K562 (cell line): ENCODE measurements at regions not wholly inside any gene's neighbourhood (a gene's known extent, or its start where the extent isn't known, plus 50 kb on each side); places are given as distances from the start of the nearest gene placed in this dataset.

ENCODE experiments used
- ATAC-seq: fragments of 200-7000 bp; cut with Tn5 transposase; 3 replicates; pipeline ENCODE4 v1.9.1; 2020; ENCODE audit warnings: moderate library complexity
- BruUV-seq: library from RNA; stranded (reverse); fragments of 400-500 nt; replicated peaks from 2 replicates; lab custom pipeline; 2021; lab: Mats Ljungman, UMichigan
- CTCF ChIA-PET: fragments of 300-600 bp; formaldehyde crosslinking; extraction: SDS; loops from one replicate; lab custom pipeline; 2021; ENCODE audit warnings: low intra/inter-chr PET ratio; lab: Yijun Ruan, JAX
- POLR2A ChIA-PET: fragments of 300-600, 350-650 bp; sonication (Branson Sonifier 250); formaldehyde crosslinking; extraction: SDS; loops from one replicate; lab custom pipeline; 2021; ENCODE audit warnings: antibody characterized with exemption, inconsistent platforms; lab: Yijun Ruan, JAX
- DNase-seq, 4 experiments: peaks; one replicate each; pipeline versions ENCODE4 v3.0.0 to v3.0.0-alpha.2; 2011 to 2018; ENCODE audit warnings: low spot score in 3 of 4, mixed read lengths in 3 of 4; ENCODE audit errors: extremely low read depth in 1 of 4
- FAIRE-seq: peaks from 2 replicates; lab custom pipeline; 2011; peaks lifted over from hg19 to GRCh38; lab: Jason Lieb, UNC
- H2AFZ ChIP-seq: 2 replicates; pipeline ENCODE4 v1.6.0; 2011; ENCODE audit warnings: low read depth, low read length, control low read depth, inconsistent platforms
- H3K27ac ChIP-seq: fragments of 200-600 bp; 3 replicates; pipeline ENCODE4 v1.8.0; 2011; ENCODE audit warnings: low read depth, mild to moderate bottlenecking, control low read depth, inconsistent platforms, low read length, moderate library complexity, mixed read lengths; ENCODE audit errors: extremely low read depth
- H3K27me3 ChIP-seq, 2 experiments: fragments of 300-600 bp in 1 of 2; 2 replicates in 1 of 2; 3 replicates in 1 of 2; pipeline versions ENCODE4 v1.6.0 to v1.8.0; 2011; ENCODE audit warnings: inconsistent platforms in 2 of 2, low read length in 2 of 2, mild to moderate bottlenecking in 1 of 2, mixed read lengths in 1 of 2, moderate library complexity in 1 of 2; ENCODE audit not compliant: control insufficient read depth in 2 of 2, insufficient read depth in 2 of 2
- H3K36me3 ChIP-seq: fragments of 300-600 bp; 3 replicates; pipeline ENCODE4 v1.8.0; 2011; ENCODE audit warnings: mild to moderate bottlenecking, low read length, inconsistent platforms; ENCODE audit not compliant: control insufficient read depth, insufficient read depth
- H3K4me1 ChIP-seq, 2 experiments: fragments of 200-600 bp in 1 of 2; replicated peaks in 1 of 2; 2 replicates in 1 of 2; 3 replicates in 1 of 2; pipeline versions ENCODE4 v1.5.1 to v1.8.0; 2011; ENCODE audit warnings: inconsistent platforms in 2 of 2, low read length in 2 of 2, mild to moderate bottlenecking in 1 of 2, mixed read lengths in 1 of 2, moderate library complexity in 1 of 2; ENCODE audit not compliant: control insufficient read depth in 2 of 2, insufficient read depth in 2 of 2
- H3K4me2 ChIP-seq: 2 replicates; pipeline ENCODE4 v1.6.1; 2011; ENCODE audit warnings: low read length, control low read depth, inconsistent platforms, mixed read lengths; ENCODE audit not compliant: insufficient read depth
- H3K4me3 ChIP-seq: fragments of 200-600 bp; sonication (generic), shearing (Covaris generic); 2 replicates; pipeline ENCODE4 v1.5.1; 2016; ENCODE audit warnings: control low read depth, inconsistent platforms
- H3K79me2 ChIP-seq: fragments of 200-600 bp; 3 replicates; pipeline ENCODE4 v1.8.0; 2011; ENCODE audit warnings: low read length, inconsistent platforms; ENCODE audit not compliant: control insufficient read depth, insufficient read depth
- H3K9ac ChIP-seq, 2 experiments: 2 replicates each; pipeline versions ENCODE4 v1.6.0 to v1.6.1; 2011; ENCODE audit warnings: low read depth in 2 of 2, low read length in 2 of 2, control low read depth in 1 of 2, inconsistent platforms in 1 of 2, mild to moderate bottlenecking in 1 of 2, mixed read lengths in 1 of 2; ENCODE audit not compliant: insufficient read depth in 1 of 2
- H3K9me1 ChIP-seq: one replicate; pipeline ENCODE4 v1.6.0; 2011; ENCODE audit warnings: inconsistent platforms, mild to moderate bottlenecking, low read length, moderate library complexity; ENCODE audit not compliant: control insufficient read depth, insufficient read depth
- H3K9me3 ChIP-seq: replicated peaks from 2 replicates; pipeline ENCODE4 v1.5.1; 2011; ENCODE audit warnings: low read depth, low read length, inconsistent platforms; ENCODE audit not compliant: control insufficient read depth, insufficient read depth
- H4K20me1 ChIP-seq: replicated peaks from 2 replicates; pipeline ENCODE4 v1.6.1; 2011; ENCODE audit warnings: low read length, inconsistent platforms, mixed read lengths; ENCODE audit not compliant: control insufficient read depth, insufficient read depth
- BDP1 ChIP-seq: IDR thresholded peaks from 3 replicates; pipeline ENCODE4 v1.6.1; 2011; ENCODE audit not compliant: insufficient read length, insufficient read depth
- C11orf30 ChIP-seq: fragments of 450-650 bp; IDR thresholded peaks from 2 replicates; pipeline ENCODE4 v1.6.1; 2016; ENCODE audit warnings: low read depth, mild to moderate bottlenecking
- GATAD2B ChIP-seq: fragments of 450-650 bp; IDR thresholded peaks from 2 replicates; pipeline ENCODE4 v1.6.1; 2017; ENCODE audit warnings: mild to moderate bottlenecking, borderline replicate concordance
- HEY1 ChIP-seq: fragments of 250-450 bp; sonication (Bioruptor Pico); IDR thresholded peaks from 2 replicates; pipeline ENCODE4 v1.5.0; 2020; ENCODE audit warnings: mild to moderate bottlenecking, moderate library complexity, borderline replicate concordance
- KAT8 ChIP-seq: fragments of 450-650 bp; IDR thresholded peaks from 2 replicates; pipeline ENCODE4 v1.6.1; 2016; ENCODE audit warnings: low read depth, mild to moderate bottlenecking
- MAFF ChIP-seq: IDR thresholded peaks from 2 replicates; pipeline ENCODE4 v1.6.1; 2012; ENCODE audit warnings: low read length, improper control_type of control experiment
- MAFG ChIP-seq: fragments of 450-650 bp; conservative IDR thresholded peaks from 2 replicates; pipeline ENCODE4 v1.6.1; 2016; ENCODE audit warnings: missing genetic modification characterization, missing compliant biosample characterization
- MAFK ChIP-seq: IDR thresholded peaks from 2 replicates; pipeline ENCODE4 v1.6.1; 2011; ENCODE audit warnings: low read length, improper control_type of control experiment
- MBD2 ChIP-seq: sonication (generic); IDR thresholded peaks from 2 replicates; pipeline ENCODE4 v1.6.1; 2016; ENCODE audit warnings: low read depth, borderline replicate concordance
- MIER1 ChIP-seq: fragments of 450-650 bp; IDR thresholded peaks from 2 replicates; pipeline ENCODE4 v1.6.1; 2016; ENCODE audit warnings: antibody characterized with exemption, mild to moderate bottlenecking, low read depth
- MTF1 ChIP-seq: fragments of 250-450 bp; sonication (Bioruptor Pico); IDR thresholded peaks from 2 replicates; pipeline ENCODE4 v1.9.0; 2021; ENCODE audit warnings: moderate library complexity, mild to moderate bottlenecking, inconsistent platforms, borderline replicate concordance
- NRF1 ChIP-seq, 2 experiments: fragments of 450-650 bp; IDR thresholded peaks in 1 of 2; conservative IDR thresholded peaks in 1 of 2; 2 replicates each; pipeline ENCODE4 v1.6.1; 2014; ENCODE audit warnings: mild to moderate bottlenecking in 2 of 2
- SIN3B ChIP-seq: fragments of 450-650 bp; IDR thresholded peaks from 2 replicates; pipeline ENCODE4 v1.6.1; 2017; ENCODE audit warnings: low read depth, mild to moderate bottlenecking, moderate library complexity
- SMARCB1 ChIP-seq: IDR thresholded peaks from 2 replicates; pipeline ENCODE4 v1.6.1; 2011; ENCODE audit warnings: improper control_type of control experiment, low read depth; ENCODE audit not compliant: insufficient read length
- SRSF9 ChIP-seq: fragments of 200-400 bp; formaldehyde crosslinking; IDR thresholded peaks from 2 replicates; pipeline ENCODE4 v1.6.1; 2017; ENCODE audit warnings: low read depth, low read length, borderline replicate concordance
- ZNF316 ChIP-seq: fragments of 450-650 bp; IDR thresholded peaks from 2 replicates; pipeline ENCODE4 v1.6.1; 2016
- ZNF780A ChIP-seq: fragments of 250-450 bp; sonication (Bioruptor Pico); IDR thresholded peaks from 2 replicates; pipeline ENCODE4 v1.5.0; 2021; ENCODE audit warnings: mild to moderate bottlenecking
- WGBS: fragments of 100-300 bp; shearing (Covaris generic); methylation state at CpG from one replicate; pipeline ENCODE4 v1.1.6; 2016; ENCODE audit warnings: low coverage, mixed read lengths; ENCODE audit not compliant: insufficient coverage; ENCODE audit errors: missing lambda C conversion rate; 5-methylcytosine and 5-hydroxymethylcytosine counted together
- in situ Hi-C: fragments of 300-500 bp; cut with MboI; formaldehyde crosslinking; loops from 4 replicates; pipeline ENCODE4 v1.15.0; 2018; ENCODE audit warnings: inconsistent platforms, mixed read lengths
- intact Hi-C: fragments of 100-400 bp; cut with micrococcal nuclease; formaldehyde crosslinking; loops from 2 replicates; pipeline ENCODE4 v1.14.2; 2022
- TF ChIP-seq, protein P1 (sequence below): fragments of 250-450 bp; sonication (Bioruptor Pico); IDR thresholded peaks from 2 replicates; pipeline ENCODE4 v1.8.0; 2022; ENCODE audit warnings: inconsistent platforms, mild to moderate bottlenecking, moderate library complexity, borderline replicate concordance
- TF ChIP-seq, protein P2 (sequence below): fragments of 450-650 bp; IDR thresholded peaks from 2 replicates; pipeline ENCODE4 v1.6.1; 2016; ENCODE audit warnings: low read depth, mild to moderate bottlenecking, moderate library complexity

DNA sequence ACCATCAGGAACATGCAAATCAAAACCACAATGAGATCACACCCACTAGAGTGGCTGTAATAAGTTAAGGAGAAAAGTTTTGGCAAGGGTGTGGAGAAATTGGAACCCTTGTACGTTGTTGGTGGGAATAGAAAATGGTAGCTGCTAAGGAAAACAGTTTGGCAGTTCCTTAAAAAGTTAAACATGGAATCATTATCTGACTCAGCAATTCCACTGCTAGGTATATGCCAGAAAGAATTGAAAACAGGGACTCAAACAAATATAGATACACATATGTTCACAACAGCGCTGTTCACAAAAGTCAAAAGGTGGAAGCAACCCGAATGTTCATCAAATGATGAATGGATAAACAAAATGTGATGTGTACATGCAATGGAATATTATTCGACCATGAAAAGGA is 138.8 kb upstream of the ATP2B2 start:
- WGBS, result 0% methylated on average over 4 of the region's 4 CpGs

DNA sequence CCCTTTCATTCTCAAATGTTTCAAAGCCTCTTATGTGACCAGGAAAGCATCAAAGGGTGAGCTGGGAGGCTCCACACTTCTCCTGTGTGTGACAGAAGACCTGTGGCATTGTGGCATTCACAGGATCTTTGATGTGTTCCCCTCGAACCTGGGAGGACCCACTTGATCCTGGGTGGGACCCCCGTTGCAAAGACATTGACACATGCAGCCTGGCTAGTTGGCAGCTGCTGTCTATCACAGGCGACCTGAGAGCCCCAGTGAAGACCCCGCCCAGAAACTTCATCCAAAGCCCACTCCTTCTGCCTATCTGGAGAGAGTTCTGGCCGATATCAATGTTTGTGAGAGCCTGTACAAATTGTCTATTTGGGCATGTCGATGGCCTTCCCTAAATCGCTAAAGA is 140.4 kb upstream of the ATP2B2 start:
- DNase-seq, result no peak
- no peak for ATAC-seq
- in situ Hi-C loops, result no loop called here
- intact Hi-C loops, result no loop called here
- Histone ChIP-seq H3K36me3 (no peaks in the 10 kb centered on the region), H4K20me1 (no peaks in the 10 kb centered on the region), H3K9ac (no peak overlapping the region), H3K4me2 (no peak overlapping the region), H3K4me3 (no peak overlapping the region), H3K9me3 (no peaks in the 10 kb centered on the region), H3K79me2 (no peaks in the 10 kb centered on the region), H3K9me1 (no peaks in the 10 kb centered on the region), H3K4me1 (no peaks in the 10 kb centered on the region), H2AFZ (no peak overlapping the region), H3K27ac (no peak overlapping the region), H3K27me3 (no peaks in the 10 kb centered on the region)
- no TSS peak for BruUV-seq
- TF ChIP-seq GATAD2B (no peak), SRSF9 (no peak), MIER1 (no peak), NRF1 (conservative IDR thresholded peaks at IDR 0.05 in 1 of 2, IDR thresholded peaks at IDR 0.05 in 1 of 2) (no peak), ZNF780A (CRISPR knock-in tag) (no peak), SIN3B (no peak), HEY1 (CRISPR knock-in tag) (no peak), MBD2 (no peak), KAT8 (no peak), SMARCB1 (no peak)
- TF ChIP-seq, protein P1, sequence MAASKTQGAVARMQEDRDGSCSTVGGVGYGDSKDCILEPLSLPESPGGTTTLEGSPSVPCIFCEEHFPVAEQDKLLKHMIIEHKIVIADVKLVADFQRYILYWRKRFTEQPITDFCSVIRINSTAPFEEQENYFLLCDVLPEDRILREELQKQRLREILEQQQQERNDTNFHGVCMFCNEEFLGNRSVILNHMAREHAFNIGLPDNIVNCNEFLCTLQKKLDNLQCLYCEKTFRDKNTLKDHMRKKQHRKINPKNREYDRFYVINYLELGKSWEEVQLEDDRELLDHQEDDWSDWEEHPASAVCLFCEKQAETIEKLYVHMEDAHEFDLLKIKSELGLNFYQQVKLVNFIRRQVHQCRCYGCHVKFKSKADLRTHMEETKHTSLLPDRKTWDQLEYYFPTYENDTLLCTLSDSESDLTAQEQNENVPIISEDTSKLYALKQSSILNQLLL (CRISPR knock-in tag), result no peak
- TF ChIP-seq, protein P2, sequence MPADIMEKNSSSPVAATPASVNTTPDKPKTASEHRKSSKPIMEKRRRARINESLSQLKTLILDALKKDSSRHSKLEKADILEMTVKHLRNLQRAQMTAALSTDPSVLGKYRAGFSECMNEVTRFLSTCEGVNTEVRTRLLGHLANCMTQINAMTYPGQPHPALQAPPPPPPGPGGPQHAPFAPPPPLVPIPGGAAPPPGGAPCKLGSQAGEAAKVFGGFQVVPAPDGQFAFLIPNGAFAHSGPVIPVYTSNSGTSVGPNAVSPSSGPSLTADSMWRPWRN, result no peak
- ChIA-PET POLR2A (interaction anchor here (0.5 kb wide), 1 partner anchor 233 kb away, joined by 3 read pairs; no protein-coding TSS in a partner anchor), CTCF (no interaction called here)
- WGBS, result 0% methylated on average over 7 of the region's 7 CpGs
- no peak for FAIRE-seq

More for the DNA sequence above, 138.8 kb upstream of the ATP2B2 start:
- DNase-seq (no peak), ATAC-seq (no peak), FAIRE-seq (peak; percentile 48)
- BruUV-seq, result no TSS peak
- TF ChIP-seq MAFF (peak; percentile 64), BDP1 (no peak), MTF1 (no peak), MAFK (peak; percentile 64), C11orf30 (peak; percentile 74), MAFG (peak; percentile 66), ZNF316 (peak; percentile 80)
- H4K20me1 ChIP-seq, result no peaks in the 10 kb centered on the region
- H2AFZ ChIP-seq, result no peak overlapping the region
- no peaks in the 10 kb centered on the region for H3K36me3 ChIP-seq
- ChIA-PET POLR2A (no interaction called here), CTCF (no interaction called here)
- no peak overlapping the region for H3K27ac ChIP-seq
- no peak overlapping the region for H3K9ac ChIP-seq
- no peaks in the 10 kb centered on the region for H3K9me1 ChIP-seq
- no peaks in the 10 kb centered on the region for H3K79me2 ChIP-seq
- in situ Hi-C loops, result no loop called here
- intact Hi-C loops, result no loop called here
- no peaks in the 10 kb centered on the region for H3K4me1 ChIP-seq
- no peak overlapping the region for H3K4me2 ChIP-seq
- H3K9me3 ChIP-seq, result no peaks in the 10 kb centered on the region
- H3K4me3 ChIP-seq, result no peak overlapping the region
- H3K27me3 ChIP-seq, result no peaks in the 10 kb centered on the region
